HG03460 (cell line): ENCODE measurements at regions not wholly inside any gene's neighbourhood (a gene's known extent, or its start where the extent isn't known, plus 50 kb on each side); places are given as distances from the start of the nearest gene placed in this dataset.

Experiments
- ATAC-seq: cut with Tn5 transposase; IDR thresholded peaks from one replicate; pipeline ENCODE4 v1.9.1; 2021; ENCODE audit not compliant: unreplicated experiment

DNA sequence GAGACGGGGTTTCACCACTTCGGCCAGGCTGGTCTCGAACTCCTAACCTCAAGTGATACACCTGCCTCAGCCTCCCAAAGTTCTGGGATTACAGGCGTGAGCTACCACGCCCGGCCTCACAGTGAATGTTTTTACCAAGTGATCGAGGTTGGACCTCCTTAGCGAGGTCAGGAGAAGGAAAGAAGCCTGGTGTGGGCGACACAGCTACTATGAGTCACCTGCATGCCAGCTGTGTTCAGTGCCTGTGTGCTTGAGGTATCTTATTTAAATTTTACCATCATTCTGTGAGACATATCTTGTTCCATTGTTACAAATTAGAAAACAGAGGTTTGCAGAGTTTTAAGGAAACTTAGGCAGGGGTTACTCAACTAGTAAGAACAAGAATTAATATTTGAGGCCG lies 174.8 kb upstream of the DYNLRB2 start:
- no peak for ATAC-seq

DNA sequence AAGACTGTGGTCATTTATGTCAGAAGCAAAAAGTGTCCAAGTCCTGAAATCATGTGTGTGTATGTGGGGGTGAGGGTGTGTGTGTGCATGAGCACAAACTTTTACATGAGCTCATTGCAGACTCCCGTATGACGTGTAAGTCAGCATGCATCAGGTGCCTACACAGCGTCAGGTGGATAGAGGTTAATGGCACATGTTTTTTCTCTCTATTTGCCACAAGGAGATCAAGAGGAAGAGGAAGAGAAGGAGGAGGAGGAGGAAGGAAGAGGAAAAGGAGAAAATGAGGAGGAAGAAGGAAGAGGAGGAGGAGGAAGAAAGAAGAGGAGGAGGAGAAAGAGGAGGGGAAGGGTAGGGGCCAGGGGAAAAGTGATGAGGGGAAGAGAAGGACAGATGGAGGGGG lies 178.0 kb upstream of the DYNLRB2 start:
- ATAC-seq = no peak

DNA sequence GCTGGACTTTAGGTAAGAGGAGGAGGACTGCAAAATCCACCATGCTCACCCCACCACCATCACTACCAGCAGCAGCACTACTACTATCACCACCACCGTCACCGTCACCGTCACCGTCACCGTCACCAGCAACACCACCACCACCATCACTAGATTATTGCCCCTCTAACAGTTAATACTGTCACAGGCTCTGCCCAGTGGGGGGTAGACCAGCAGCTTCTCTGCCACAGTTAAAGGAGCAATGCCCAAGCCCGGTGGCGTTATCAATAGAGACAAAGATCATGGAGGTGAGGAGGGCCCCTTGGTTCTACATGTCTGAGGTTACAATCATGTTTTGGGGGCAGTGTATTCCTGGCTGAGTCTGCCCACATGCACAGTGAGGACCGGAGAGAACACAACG lies 184.4 kb upstream of the DYNLRB2 start:
- ATAC-seq = no peak

DNA sequence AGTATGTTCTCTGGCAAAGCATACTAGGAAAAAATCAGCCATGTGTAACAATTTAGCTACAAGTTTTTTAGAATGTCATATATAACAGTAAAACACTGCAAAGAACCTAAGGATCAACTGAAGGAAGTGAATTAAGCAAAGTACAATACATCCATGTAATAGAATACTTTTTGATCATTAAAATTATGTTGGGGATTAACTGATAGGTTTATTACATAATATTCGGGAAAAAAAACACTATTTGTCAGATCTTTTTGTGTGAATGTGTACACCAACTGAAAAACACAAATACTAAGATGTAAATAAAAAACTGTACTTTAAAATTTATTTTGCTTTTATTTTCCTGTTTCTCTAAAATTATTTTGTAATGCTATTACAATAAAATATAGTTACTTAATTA lies 185.5 kb upstream of the DYNLRB2 start:
- ATAC-seq = no peak

DNA sequence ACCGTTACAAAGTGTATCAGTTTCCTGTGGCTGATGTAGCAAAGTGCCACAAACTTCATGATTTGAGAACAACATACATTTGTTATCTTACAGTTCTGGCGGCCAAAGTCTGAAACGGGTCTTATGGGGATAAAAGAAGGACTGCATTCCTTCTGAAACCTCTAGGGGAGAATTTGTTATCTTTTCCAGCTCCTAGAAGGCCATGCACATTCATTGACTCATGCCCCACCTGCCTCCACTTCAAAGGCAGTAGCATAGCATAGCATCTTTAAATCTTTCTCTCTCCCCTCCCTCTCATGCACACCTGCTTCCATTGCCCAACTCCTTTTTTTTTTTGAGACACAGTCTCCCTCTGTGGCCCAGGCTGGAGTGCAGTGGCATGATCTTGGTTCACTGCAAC lies 190.7 kb upstream of the DYNLRB2 start:
- no peak for ATAC-seq

DNA sequence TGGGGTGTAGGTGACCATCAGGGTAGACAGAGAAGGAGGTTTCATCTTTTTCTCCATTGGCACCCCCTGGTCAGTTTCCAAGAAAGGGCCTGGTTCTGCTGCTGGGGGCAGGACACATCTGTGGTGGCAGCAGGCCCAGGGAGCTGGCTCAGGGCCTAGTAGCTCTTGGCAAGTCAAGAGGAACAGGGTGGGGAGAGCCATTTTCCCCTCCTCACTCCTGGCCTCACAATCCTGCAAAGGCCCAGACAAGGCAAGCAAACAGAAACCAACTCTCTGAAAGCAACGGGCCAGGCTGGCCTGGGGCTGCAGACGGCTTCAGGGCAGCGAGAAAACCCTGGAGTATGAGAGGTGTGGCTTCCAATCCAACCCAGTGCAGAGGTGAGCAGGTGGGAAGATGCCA lies 192.9 kb upstream of the DYNLRB2 start:
- no peak for ATAC-seq

DNA sequence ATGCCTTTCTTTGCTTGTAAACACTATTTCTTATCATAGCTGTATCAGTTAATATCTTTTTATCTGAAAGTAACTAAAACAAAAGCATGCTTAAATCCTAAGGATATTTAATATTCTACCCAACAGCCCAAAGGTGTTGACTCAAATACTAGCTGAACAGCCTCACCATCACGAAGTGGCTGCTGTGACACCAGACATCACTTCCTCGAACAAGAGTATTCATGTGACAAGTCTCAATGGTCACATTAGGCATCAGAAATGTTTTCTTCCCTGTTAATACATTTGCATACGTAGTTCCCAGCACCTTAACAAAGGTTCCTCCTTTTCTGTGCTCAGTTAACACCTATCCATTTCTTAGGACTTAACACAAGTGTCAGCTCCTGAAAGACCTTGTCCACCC lies 193.8 kb upstream of the DYNLRB2 start:
- no peak for ATAC-seq

DNA sequence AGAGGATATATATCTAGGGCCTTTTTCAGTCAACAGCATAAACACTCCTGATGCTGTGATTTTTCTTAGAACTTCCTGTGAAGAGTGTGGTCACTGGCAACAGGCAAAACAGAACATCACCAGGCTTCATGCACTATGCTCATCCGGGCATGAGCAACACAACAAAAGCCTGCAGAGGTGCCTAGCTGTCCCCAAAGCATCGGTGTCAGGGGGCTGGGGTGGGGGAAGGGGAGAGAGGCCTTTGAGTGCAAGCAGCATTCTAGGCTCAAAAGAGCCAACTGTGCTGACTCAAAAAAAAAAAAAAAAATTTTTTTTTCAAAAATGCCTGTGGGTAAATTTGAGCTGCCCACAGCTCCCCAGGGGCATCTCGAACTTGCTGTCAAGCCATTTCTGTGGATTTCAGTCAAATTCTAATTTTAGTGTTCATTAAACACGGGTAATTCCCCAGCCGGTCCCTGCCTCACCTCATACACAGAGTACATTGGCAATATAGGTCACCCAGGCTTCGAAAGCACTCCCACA lies 194.6 kb upstream of the DYNLRB2 start:
- ATAC-seq = peak; percentile 71

DNA sequence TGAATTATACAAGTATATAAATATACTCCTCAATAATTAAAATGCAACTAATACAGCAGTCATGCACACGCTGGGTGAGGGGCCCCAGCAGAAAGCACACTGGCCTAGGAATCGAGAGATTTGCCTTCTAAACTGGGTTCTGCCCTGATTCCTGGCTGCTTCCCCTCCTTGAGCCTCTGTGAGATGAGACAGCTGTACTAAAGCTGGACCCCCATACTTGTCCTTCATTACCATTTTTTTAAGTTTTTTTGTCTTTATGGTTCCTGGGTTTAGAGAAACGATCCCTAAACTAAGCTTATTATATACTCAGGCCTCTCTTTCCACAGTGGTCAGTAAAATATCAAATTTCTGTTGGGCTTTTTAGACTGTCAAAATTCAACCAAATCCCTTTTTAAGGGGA lies 195.1 kb upstream of the DYNLRB2 start:
- no peak for ATAC-seq

DNA sequence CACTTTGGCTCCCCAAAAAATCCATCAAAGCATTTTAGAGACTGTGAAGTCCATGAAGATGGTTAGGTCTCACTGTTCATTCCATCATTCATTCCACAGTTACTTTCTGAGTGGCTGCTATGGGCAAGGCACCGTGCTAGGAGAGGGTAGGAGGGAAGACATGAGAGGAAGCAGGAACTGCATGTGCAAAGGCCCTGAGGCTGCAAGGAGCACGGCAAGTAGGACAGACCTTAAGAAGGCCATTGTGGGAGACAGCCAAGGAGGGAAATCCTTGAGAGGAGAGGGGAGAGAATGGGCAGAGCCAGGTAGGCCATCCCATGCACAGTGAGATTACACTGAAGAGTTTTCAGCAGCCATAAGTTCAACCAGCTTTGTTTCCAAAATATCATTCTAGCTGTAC lies 196.2 kb upstream of the DYNLRB2 start:
- no peak for ATAC-seq

DNA sequence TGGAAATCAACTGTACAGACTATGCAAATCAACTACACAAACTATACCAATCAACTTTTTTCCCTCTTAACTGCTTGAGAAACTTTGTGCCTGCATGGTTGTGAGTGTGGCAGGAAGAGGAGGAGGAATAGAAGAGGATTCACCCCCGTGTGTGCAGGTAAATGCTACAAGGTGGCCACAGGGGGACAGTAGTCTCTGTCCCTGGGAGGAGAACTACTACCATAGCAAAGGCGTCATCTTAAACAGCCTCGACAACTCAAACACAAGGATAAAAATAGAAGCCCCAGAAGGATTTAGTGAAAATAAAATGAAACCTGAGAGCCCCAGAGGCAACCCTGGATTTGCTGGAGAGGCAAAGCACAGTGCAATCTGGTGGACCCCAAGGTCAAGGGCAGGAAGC lies 199.5 kb upstream of the DYNLRB2 start:
- no peak for ATAC-seq

DNA sequence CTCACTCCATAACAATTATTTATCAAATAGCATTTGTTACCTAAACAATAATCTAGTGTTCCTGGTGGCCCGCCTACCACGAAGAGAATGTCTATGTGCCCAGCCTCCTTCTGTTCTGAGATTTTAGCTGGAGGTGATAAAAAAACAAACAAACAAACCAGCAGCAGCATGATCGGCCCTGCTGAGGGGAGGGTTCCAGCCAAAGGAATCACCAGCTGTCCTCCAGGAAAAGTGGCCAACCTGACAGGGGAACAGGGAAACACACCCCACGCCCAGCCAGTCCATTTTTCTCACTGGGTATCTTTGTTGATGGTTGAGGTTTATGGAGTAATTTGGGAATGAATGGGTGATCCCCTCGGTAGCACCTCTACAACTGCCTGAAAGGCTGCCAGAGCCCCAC lies 203.0 kb upstream of the DYNLRB2 start:
- no peak for ATAC-seq

DNA sequence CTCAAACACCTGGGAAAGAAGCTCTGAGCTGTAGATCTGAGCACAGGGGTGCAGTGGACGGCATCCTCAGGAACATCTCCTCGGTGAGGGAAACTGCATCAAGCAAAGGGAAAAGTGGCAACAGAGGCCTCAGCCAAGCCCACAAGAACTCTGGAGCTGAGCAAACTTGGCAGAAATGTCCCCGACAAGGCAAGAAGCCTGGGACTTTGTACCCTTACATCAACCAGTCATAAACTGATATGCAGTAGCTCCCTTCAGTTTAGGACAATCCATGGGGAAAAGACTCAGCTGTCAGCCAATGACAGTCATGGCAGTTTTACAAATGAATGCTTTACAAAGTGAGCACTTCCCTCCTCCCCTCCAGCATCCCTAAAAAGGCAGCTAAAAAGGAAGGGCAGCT lies 210.0 kb upstream of the DYNLRB2 start:
- no peak for ATAC-seq

DNA sequence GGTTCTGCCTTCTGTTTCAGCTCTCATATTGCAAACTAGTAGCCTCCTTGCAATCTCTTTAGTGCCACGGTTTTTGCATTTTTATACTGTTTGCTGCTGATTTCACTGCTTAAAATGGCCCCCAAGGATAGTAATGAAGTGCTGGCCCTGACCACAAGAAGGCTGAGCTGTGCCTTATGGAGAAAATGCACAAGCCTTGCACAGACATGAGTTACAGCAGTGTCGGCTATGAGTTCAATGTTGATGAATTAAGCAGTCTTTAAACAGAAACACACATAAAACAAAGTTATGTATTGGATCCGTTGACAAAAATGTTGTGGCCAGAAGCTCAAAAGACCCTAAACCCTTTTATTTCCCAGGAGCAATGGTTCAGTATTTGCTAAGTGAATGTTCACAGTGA lies 210.6 kb upstream of the DYNLRB2 start:
- no peak for ATAC-seq

DNA sequence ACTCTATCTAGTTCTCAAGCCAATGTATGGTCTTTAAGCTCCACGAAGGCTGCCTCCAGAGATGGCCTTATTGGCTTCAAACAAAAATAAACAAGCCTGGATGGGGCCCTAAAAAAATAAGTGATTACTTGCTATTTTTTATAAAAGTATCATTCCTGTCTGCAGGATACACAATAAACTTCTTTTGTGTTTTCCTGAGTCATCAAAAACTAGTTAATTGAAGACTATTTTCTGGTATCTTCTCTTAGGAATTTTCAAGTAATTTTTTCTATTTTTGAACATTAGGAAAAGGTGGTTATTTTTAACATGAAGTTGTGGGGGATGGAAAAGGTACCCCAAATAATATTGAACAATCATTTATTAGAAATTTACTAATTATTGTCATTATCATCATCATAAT lies 213.1 kb upstream of the DYNLRB2 start:
- no peak for ATAC-seq

DNA sequence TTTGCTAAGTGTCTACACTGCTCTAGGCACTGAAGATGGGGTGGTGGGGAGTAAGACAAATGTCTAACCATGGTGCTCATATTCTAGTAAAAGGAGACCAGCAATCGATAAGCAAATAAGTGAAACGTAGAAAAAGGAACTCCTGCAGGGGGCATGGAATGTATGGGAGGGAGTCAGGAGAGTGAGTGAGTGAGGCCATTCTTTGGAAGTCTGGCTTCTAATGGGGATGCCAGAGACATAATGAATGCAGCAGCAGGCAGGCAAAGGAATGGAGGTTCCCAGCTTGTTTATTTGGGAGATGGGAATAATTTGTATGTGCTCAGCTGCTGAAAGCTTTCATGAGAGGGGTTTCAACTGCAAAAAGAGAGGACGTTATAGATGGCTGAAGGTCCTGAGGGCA lies 216.4 kb upstream of the DYNLRB2 start:
- no peak for ATAC-seq

DNA sequence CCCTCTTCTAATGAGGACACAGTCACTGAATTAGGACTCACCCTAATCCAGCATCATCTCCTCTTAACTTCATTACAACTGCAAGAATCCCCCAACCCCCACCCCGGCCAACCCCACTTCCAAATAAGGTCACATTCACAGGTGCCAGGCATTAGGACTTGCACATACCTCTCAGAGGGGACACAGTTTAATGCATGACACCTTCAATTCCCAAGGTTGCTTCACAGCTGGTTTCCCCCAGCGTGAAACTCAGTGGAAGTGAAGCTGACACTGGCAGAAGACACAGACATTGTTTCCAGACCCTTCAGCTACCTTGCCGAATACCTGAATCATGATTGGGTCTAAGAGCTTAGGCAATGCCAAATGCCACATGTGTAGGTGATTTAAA lies 217.0 kb upstream of the DYNLRB2 start:
- ATAC-seq = no peak

DNA sequence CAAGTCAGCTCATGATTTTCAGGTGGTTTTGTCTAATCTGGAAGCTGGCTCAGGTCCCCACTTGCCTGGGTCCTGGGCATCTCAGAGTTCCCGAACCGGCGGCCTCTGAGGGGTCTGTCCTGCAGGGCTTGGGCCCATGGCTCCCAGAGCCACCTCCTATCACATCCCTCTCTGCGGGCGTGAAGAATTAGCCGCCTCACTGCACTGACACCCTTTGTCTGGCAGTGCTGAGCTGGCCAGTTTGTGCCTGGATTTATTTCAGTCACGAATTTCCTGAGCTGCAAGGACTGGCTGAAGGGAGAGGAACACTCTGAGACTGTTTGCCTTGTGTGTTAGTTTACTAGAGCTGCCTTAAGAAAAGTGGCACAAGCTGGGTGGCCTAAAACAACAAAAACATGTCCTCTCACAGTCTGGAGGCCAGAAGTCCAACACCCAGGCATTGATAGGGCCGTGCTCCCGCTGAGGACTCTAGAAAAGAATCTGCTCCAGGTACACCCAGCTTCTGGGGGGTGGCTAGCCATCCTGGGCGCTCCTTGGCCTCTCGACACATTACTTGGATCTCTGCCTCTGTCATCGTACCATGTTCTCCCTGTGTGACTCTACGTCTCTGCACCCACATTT lies 217.5 kb upstream of the DYNLRB2 start:
- no peak for ATAC-seq

DNA sequence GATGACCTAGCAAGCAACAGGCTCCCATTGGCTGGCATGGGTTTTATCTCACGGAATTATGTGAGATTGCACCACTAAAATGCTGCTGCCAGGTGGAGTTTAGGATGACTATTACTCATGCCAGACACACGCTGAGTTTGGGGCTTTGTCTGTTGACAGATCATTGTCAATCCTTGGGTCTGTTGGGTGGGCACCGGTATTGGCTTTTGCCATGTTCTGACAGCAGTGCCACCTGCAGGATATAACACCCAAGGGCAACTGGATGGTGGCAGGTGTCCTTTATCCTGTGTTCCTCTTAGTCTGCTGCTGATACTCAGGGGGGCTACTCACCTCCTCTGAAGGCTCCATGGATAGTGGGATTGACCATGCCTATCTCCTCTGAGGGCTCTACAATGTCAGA lies 221.6 kb upstream of the DYNLRB2 start:
- ATAC-seq = no peak

DNA sequence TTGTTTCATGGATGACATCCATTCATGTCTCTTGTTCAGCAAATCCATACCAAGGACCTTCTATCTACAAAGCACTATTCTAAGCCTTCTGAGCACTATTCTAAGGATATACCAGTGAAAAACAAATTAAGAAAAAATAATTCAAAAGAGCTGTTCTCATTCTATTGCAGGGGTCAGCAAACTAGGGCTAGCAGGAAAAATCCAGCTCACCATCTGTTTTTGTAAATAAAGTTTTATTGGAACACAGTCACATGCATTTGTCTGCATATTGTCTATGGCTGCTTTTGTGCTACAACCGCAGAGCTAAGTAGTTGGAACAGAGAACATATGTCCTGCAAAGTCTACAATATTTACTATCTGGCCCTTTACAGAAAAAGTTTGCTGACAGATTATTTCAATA lies 222.7 kb upstream of the DYNLRB2 start:
- ATAC-seq = no peak

DNA sequence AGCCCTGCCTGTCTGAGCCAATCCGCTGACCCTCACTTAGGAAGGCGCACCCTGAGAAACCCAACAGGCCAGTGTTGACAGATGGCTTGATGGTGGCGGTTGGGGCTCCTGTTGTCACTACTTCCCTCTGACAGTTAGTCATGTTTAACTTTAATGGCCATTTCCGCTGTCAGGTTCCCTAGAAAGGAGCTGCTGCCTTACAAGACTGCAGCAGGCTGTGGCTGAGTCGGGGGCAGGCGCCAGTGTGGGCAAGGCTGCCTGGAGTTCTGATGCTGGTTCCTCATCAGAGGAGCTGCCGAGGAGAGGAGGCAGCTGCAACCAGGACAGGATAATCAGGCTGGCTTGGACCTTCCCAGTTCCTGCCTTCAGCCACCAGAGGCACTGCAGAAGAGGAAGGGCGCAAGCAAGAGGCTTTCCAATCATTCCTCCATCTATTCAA lies 223.2 kb upstream of the DYNLRB2 start:
- ATAC-seq = no peak

DNA sequence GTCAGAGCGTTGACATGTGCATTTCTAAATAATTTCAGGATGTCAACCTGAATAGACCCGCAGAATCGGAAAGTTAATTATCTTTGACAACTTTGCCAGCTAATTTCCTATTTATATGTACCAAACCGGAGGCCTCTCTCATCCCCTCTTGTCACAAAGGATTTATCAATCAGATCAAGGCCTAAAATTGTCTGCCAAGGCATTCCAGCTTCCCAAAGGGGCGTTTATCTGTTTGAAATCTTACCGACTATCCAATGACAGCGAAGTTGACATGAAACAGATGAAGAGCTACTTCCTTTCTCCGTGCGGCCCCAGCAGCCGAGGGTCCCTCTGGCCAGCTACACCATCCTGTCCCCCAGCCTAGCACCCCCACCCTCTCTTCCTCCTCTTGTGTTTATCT lies 223.7 kb upstream of the DYNLRB2 start:
- ATAC-seq = no peak

DNA sequence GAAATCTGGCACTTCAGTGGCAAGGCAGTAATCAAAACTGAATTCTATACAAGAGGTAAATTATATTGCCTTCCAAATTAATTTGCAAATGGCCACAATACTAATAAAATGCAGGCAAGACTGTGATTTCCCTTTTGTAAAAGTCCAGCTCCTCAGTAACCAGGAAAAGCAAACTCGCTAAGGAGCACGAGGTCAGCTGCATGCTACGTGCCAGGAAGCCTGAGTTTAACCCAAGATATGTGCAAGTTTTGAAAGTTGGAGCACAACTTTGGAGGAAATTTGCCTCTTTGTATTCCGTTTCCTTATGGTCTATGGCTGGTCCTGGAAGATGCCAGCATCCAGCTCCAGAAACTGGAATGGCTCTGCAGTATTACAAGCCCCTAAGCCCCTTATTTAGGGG lies 226.8 kb upstream of the DYNLRB2 start:
- ATAC-seq = no peak

DNA sequence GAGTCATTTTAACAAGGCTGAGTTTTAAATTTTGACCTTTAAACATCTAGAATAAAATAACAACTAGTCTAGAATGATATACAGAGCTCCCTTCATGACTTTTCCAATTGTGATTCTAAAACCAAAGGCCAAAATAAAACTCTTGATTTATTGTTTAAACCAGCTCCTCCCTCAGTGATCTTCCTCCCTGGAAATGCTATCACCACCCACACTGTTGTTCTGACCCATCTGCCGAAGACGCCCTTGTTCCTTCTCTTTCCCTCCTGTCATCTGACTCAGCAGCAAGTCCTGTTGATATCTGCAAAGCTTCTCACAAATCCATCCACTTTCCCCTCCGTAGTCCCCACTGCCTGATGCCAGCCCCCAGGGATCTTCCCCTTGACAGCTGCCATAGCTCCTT lies 231.6 kb upstream of the DYNLRB2 start:
- ATAC-seq = no peak
